GM12873 (cell line): ENCODE measurements at regions not wholly inside any gene's neighbourhood (a gene's known extent, or its start where the extent isn't known, plus 50 kb on each side); places are given as distances from the start of the nearest gene placed in this dataset.

Source experiments
- CTCF ChIP-seq: IDR thresholded peaks from 2 replicates; pipeline ENCODE4 v1.5.1; 2012; ENCODE audit warnings: low read depth, mild to moderate bottlenecking, moderate library complexity, low read length, control low read depth; ENCODE audit not compliant: insufficient read depth; ENCODE audit errors: missing control alignments

GRCh38 chr21:19941626-19942025, 1056.6 kb upstream of the NCAM2 start:
- no peak for TF ChIP-seq CTCF

- no peak for TF ChIP-seq CTCF
These were observed 1047.9 kb upstream of the NCAM2 start for GRCh38 chr21:19950347-19950746.

GRCh38 chr21:19969156-19969555, 1029.1 kb upstream of the NCAM2 start:
- TF ChIP-seq CTCF = no peak

- no peak for TF ChIP-seq CTCF
These were observed 1016.3 kb upstream of the NCAM2 start for GRCh38 chr21:19981938-19982337.

- TF ChIP-seq CTCF = no peak
These were observed 1011.8 kb upstream of the NCAM2 start for GRCh38 chr21:19986396-19986795.

GRCh38 chr21:19987671-19988070, 1010.5 kb upstream of the NCAM2 start:
- no peak for TF ChIP-seq CTCF

- no peak for TF ChIP-seq CTCF
These were observed 1005.7 kb upstream of the NCAM2 start for GRCh38 chr21:19992540-19992939.
